GM21390 (cell line): ENCODE measurements at regions not wholly inside any gene's neighbourhood (a gene's known extent, or its start where the extent isn't known, plus 50 kb on each side); places are given as distances from the start of the nearest gene placed in this dataset.

ENCODE experiments used
- ATAC-seq: cut with Tn5 transposase; IDR thresholded peaks from one replicate; pipeline ENCODE4 v1.9.1; 2021; ENCODE audit not compliant: unreplicated experiment

DNA sequence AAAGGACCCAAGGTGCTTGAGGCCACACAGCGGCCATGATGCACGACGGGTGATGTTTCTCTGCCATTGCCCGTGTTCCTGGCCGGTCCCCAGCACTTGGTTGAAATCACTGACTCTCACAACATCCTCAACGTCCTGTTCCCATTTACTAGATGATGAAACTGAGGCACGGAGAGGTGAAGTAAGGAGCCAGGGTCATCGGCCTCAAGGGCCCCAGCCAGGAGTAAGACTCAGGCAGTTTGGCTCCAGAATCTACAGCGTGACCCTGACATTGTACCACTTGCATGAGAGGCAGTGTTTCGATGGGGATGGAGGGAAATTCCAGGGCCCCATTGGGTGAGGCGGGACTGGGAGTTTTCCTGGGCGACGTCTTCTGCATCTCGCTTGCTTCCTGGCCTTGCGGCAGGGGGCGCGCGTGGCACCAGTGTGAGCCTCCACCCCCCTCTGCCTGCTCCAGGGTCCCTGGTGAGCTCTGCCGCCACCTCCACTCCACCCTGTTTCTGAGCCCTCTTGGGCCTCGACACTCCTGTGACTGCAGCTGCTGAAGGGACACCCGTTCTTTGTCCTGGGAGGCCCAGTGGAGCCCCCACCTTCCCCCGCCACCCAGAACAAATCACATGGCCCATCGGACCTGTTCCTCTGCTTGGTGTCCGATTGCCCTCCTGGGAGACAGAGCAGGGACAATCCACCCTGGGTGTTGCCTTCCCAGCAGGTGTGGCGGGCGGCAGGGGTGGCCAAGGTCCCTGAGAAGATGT lies 133.0 kb upstream of the GSE1 start:
- no peak for ATAC-seq

DNA sequence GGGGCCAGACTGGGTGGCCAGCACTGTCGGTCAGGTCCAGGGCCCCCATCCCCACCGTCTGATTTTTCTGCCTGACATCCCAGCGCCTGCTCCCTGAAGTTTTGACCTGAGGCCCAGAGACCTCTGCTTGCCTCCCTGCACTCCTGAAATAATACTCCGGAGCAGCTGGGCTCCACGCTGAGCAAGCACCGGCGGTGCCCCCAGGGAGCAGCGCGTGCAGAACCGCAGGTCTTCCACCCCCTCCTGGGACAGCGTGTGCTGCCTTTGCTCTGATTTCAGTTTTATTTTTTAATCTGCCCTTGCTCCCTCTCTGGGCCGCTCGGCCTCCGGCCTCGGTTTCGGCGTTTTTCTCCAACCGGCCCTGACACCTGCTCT lies 132.4 kb upstream of the GSE1 start:
- no peak for ATAC-seq

DNA sequence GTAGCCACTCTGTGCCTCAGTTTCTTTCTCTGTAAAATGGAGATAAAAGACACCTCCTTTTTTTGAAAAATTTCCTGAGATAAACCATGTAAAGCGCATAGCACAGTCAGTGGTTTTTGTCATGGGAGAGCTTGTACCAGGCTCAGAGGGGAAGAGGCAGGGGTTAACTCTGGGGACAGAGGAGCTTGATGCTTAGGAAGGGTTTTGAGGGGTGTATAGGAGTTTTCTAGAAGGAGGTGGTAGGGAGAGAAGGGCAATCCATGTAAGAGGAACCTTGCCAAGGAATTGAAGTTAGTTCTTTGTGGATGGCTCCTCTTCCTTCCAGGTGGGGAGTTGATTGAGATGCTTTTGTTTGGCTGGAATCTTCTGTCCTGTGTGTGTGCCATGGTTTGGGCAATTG lies 131.9 kb upstream of the GSE1 start:
- no peak for ATAC-seq

DNA sequence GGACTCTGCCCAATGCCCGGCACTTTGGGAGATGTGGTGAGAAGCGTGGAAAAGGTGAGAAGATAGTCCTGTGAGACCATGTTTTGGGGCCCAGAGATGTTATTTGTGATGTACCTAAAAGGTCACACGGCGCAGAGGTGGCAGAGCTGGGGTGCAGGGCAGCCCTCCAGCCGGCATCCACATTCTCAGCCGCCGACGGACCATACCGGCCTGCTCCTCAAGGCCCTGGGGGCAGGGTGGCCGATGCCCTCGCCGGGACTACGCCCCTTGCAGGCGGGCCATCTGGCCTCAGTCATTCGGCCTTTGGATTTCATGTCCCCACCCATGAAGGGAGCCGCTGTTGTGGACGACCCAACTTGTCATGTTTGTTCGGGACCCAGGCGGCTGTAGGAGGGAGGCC lies 131.4 kb upstream of the GSE1 start:
- no peak for ATAC-seq

DNA sequence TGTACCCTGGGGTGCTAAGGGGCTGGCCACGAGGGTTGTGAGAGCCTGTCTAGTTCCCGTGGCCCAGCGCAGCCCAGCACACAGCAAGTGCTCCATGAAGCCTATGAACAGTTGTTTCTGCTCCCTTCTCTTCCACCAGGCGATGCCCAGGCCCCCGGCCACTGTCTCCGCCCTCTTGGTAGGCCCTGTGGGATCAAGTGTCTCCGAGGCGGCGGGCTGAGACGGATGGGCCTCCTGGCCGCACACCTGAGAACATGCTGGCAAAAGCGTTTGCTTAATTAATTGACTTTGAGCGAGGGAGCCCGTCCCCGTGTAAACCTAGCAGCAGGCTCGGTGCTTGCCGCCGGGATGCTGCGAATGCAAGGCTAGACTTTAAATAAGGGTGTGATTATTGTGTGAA lies 129.7 kb upstream of the GSE1 start:
- ATAC-seq, result no peak

- no peak for ATAC-seq
These were observed 128.5 kb upstream of the GSE1 start for GRCh38 chr16:85484347-85485300.

GRCh38 chr16:85485379-85485778 lies 127.7 kb upstream of the GSE1 start:
- ATAC-seq, result no peak

DNA sequence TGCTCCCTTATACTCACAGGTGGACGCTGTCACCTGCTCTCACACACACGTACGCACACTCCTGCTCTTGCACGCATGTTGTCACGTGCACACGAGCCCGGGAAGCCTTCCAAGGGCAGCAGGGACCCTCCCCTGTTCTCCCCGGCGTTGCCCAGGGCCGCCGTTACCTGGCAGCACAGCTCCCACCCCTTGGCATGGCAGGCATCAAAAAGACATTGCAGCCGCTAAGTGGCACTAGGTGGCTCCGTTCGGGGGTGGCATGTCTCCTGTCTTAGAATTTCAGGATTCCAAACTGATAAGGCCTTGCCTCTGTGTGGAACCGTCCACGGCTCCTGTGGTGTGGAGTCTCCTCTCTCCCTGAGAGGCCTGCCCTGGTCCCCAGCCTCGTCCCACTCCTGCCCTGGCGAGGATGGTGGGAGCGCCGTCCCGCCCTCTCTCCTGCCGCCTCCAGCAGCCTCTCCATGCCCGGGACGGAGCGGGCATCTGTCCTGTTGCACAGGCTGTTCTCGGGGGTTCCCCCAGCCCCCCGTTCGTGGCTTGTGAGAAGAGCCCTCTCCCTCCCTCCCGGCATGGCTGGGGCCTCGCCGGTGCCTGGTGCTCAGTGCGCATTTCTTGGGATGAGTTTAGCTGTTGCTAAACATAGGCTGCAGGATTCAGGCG lies 126.7 kb upstream of the GSE1 start:
- ATAC-seq, result no peak

GRCh38 chr16:85488414-85488813 lies 124.7 kb upstream of the GSE1 start:
- ATAC-seq, result no peak

- ATAC-seq, result no peak
These were observed 122.6 kb upstream of the GSE1 start for GRCh38 chr16:85490407-85491057.

DNA sequence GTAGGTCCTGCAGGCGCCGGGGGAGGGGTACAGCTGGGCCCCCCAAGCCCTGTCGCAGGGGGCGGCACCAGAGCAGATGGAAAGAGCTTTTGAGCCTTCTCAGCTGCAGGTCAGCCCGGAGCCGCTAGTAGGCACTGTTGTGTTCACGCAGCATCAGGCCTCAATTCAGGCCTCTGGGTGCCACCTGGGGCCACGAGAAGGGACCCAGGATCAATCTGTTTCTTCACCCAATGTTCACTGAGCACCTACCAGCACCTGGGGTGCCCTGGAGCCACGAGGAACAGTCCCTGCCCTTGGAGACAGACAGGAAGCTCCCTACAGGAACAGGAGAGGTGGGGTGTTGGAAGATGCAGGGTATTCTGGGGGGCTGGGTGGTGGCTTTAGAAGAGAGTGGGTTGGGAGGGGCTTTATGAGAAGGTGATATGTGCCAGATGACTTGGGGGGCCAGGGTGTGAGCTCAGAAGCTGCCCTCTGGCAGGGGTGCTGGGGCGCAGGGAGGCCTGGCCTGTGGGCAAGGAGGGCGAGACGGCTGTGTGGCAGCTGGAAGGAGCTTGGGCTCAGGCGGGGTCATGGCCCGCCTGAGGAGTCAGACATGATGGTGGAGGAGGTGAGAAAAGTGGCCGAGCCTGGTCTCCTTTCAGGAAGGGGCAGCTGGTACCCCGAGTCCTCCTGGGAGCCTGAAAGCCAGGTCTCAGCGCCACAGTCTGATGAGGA lies 121.9 kb upstream of the GSE1 start:
- ATAC-seq, result no peak

DNA sequence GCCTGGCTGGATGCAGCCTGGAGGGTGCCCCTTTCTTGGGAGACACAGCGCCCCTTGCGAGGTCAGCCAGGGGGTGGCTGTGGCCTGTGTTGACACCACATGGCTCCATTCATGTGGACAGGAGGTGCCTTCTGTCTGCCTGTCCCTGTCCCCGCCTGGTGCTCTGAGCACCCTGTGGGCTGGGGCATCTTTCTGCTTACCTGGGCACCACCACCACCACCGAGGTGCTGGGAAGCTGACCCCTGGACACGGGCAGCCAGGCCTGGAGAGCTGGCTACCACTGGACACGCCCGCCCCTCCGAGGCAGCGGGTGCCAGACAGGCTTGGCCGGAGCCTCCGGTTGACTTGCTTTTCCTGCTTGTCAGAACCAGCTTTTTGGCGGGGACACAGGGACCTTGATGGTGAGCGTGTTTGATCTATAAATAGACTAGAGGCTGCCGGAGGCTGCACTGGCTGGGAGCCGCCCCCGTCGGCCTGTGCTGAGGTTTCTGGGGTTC lies 121.3 kb upstream of the GSE1 start:
- no peak for ATAC-seq

DNA sequence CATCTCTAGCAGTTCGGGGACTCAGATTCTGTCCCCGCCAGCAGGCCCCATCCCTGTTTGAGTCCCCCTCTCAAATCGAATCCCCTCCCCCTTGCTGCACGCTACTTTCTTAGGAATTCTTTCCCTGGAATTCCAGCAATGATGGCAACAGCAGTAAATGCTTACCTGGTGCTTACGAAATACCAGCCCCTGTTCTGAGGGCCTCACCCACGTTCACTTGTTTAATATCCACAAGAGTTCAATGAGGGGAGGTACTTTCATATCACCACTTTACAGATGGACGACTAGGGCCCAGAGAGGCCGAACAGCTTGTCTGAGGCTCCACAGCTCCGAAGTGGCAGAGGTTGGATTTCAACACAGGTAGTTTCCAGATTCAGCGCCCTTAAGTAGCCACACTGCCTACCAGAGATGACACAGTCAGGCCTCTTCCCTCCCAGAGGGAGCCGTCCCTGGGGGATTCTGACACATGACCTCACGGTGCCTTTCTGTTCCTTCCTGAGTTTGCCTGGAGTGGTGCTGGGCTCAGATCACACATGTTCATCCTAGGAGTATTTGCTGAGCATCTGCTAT lies 120.7 kb upstream of the GSE1 start:
- ATAC-seq, result no peak

GRCh38 chr16:85494315-85494714 lies 118.8 kb upstream of the GSE1 start:
- ATAC-seq, result no peak

DNA sequence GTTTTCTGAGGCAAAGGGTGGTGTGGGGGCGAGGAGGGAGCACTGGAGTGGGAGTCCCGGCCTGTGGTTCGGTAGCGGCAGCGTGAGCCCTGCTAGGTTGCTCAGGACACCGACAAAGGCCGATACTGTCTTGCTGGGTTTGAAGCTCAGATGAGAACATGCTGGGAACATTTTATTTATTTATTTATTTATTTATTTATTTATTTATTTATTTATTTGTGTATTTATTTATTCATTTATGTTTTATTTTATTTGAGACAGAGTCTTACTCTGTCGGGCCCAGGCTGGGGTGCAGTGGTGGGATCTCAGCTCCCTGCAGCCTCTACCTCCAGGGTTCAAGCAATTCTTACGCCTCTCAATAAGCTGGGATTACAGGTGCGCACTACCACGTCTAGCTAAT lies 117.9 kb upstream of the GSE1 start:
- no peak for ATAC-seq

DNA sequence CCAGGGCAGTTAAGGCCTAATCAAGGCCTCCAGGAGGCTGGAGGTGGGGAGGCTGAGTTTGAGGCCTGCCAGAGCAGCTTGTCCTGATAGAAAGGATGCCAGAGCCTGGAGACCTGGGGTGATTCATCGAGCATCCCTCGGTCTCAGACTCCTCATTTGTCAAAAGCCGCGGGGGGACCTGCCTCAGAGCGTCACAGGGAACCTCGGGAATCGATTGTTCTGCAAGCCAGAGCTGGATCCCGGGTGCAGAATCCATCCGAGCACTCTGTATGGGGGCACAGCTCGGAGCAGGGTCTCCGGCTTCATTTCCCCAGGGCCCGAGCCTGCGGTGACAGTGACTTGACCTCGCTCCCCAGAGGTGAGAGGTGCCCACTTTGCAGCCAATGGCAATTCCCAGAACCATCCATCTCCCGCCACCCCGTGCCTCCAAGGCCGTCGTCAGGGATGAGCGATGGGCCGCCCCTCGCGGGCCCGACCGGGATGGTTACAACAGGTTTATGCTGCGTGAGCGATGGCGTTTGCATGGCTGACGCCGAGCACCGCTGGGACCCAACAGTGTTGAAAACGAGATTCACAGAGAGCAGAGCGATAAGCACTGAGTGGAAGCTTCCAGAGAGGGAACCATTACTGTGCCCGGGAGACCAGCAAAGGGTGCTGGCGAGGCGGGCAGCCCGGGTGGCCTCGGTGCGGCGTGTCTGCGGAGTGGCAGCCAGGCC lies 117.1 kb upstream of the GSE1 start:
- no peak for ATAC-seq

- no peak for ATAC-seq
These were observed 115.4 kb upstream of the GSE1 start for GRCh38 chr16:85497622-85498314.

- no peak for ATAC-seq
These were observed 114.5 kb upstream of the GSE1 start for GRCh38 chr16:85498607-85499006.

DNA sequence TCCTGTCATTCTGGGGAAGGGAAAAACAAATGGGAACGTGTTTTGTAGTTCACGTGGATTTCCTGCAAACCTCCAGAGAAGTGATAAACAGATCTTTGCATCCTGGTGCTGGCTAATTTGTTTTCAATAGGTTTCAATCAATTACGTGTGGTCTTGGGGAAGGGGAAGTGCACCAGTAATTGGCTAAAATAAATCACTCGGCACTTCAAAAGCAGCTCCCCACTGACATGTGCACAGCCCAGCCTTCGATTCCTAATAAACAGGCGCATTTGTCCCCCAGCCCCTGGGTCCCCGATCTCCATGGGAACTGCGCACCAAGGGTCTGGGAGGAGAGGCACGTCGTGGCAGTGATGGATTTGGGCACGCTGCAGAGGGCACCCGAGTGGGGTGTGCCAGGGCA lies 112.9 kb upstream of the GSE1 start:
- no peak for ATAC-seq
